ENCODE measurements at regions not wholly inside any gene's neighbourhood (a gene's known extent, or its start where the extent isn't known, plus 50 kb on each side); places are given as distances from the start of the nearest gene placed in this dataset.
"Not testable (repeated sequence)": the region's sequence is repeated elsewhere in the genome, so short reads cannot be mapped to it uniquely, and the experiment has no call there.

- Histone ChIP-seq H3K9me3 (ENCODE audit: control insufficient read depth in 2 of 2, insufficient read depth in 1 of 2, low read length in 1 of 2) (peaks cover 1 to 11% of the 10 kb centered on the region in 2 donors), H3K36me3 (ENCODE audit: control insufficient read depth in 2 of 2, insufficient read depth in 2 of 2, low read length in 1 of 2) (no peaks in the 10 kb centered on the region), H3K27me3 (ENCODE audit: control insufficient read depth in 2 of 2, insufficient read depth in 1 of 2, low read length in 1 of 2) (no peaks in the 10 kb centered on the region), H3K4me1 (ENCODE audit: control insufficient read depth in 2 of 2, insufficient read depth in 2 of 2, low read length in 2 of 2) (no peaks in the 10 kb centered on the region), H3K4me3 (ENCODE audit: low read length in 2 of 2) (no peak overlapping the region), H3K27ac (ENCODE audit: low read depth in 1 of 2, low read length in 1 of 2) (no peak overlapping the region)
- 88% methylated on average over 5 of the region's 5 CpGs for WGBS
- DNase-seq (ENCODE audit: low read depth in 6 of 9, low spot score in 9 of 9): no peak
Observed at GRCh38 chr12:127981875-127982274, 285.1 kb upstream of the TMEM132C start.

- H3K27ac ChIP-seq (ENCODE audit: low read depth in 1 of 2, low read length in 1 of 2); H3K4me1 ChIP-seq (ENCODE audit: control insufficient read depth in 2 of 2, insufficient read depth in 2 of 2, low read length in 2 of 2); H3K36me3 ChIP-seq (ENCODE audit: control insufficient read depth in 2 of 2, insufficient read depth in 2 of 2, low read length in 1 of 2); H3K4me3 ChIP-seq (ENCODE audit: low read length in 2 of 2); DNase-seq (ENCODE audit: low read depth in 6 of 9, low spot score in 9 of 9); H3K9me3 ChIP-seq (ENCODE audit: control insufficient read depth in 2 of 2, insufficient read depth in 1 of 2, low read length in 1 of 2); H3K27me3 ChIP-seq (ENCODE audit: control insufficient read depth in 2 of 2, insufficient read depth in 1 of 2, low read length in 1 of 2): not testable (repeated sequence)
- 97% methylated on average over 50 of the region's 50 CpGs for WGBS
Observed at GRCh38 chr12:127983213-127983791, 283.7 kb upstream of the TMEM132C start.

GRCh38 chr12:127984386-127985055 lies 282.4 kb upstream of the TMEM132C start:
- no peak for DNase-seq (ENCODE audit: low read depth in 6 of 9, low spot score in 9 of 9)
- no peak overlapping the region for H3K27ac ChIP-seq (ENCODE audit: low read depth in 1 of 2, low read length in 1 of 2)
- no peaks in the 10 kb centered on the region for H3K27me3 ChIP-seq (ENCODE audit: control insufficient read depth in 2 of 2, insufficient read depth in 1 of 2, low read length in 1 of 2)
- WGBS: 93% methylated on average over 10 of the region's 10 CpGs
- H3K4me3 ChIP-seq (ENCODE audit: low read length in 2 of 2): no peak overlapping the region
- no peaks in the 10 kb centered on the region for H3K4me1 ChIP-seq (ENCODE audit: control insufficient read depth in 2 of 2, insufficient read depth in 2 of 2, low read length in 2 of 2)
- no peaks in the 10 kb centered on the region for H3K36me3 ChIP-seq (ENCODE audit: control insufficient read depth in 2 of 2, insufficient read depth in 2 of 2, low read length in 1 of 2)
- peaks cover 1 to 4% of the 10 kb centered on the region in 2 donors for H3K9me3 ChIP-seq (ENCODE audit: control insufficient read depth in 2 of 2, insufficient read depth in 1 of 2, low read length in 1 of 2)

- no peak for DNase-seq (ENCODE audit: low read depth in 6 of 9, low spot score in 9 of 9)
- Histone ChIP-seq H3K27me3 (ENCODE audit: control insufficient read depth in 2 of 2, insufficient read depth in 1 of 2, low read length in 1 of 2) (no peaks in the 10 kb centered on the region), H3K27ac (ENCODE audit: low read depth in 1 of 2, low read length in 1 of 2) (no peak overlapping the region), H3K4me3 (ENCODE audit: low read length in 2 of 2) (no peak overlapping the region), H3K4me1 (ENCODE audit: control insufficient read depth in 2 of 2, insufficient read depth in 2 of 2, low read length in 2 of 2) (no peaks in the 10 kb centered on the region), H3K36me3 (ENCODE audit: control insufficient read depth in 2 of 2, insufficient read depth in 2 of 2, low read length in 1 of 2) (no peaks in the 10 kb centered on the region), H3K9me3 (ENCODE audit: control insufficient read depth in 2 of 2, insufficient read depth in 1 of 2, low read length in 1 of 2) (peaks cover 1 to 4% of the 10 kb centered on the region in 2 donors)
- 92% methylated on average over 14 of the region's 14 CpGs for WGBS
Observed at GRCh38 chr12:127987199-127987901, 279.6 kb upstream of the TMEM132C start.

GRCh38 chr12:127991485-127991884 lies 275.5 kb upstream of the TMEM132C start:
- Histone ChIP-seq H3K36me3 (ENCODE audit: control insufficient read depth in 2 of 2, insufficient read depth in 2 of 2, low read length in 1 of 2) (no peaks in the 10 kb centered on the region), H3K4me1 (ENCODE audit: control insufficient read depth in 2 of 2, insufficient read depth in 2 of 2, low read length in 2 of 2) (no peaks in the 10 kb centered on the region), H3K4me3 (ENCODE audit: low read length in 2 of 2) (no peak overlapping the region), H3K27me3 (ENCODE audit: control insufficient read depth in 2 of 2, insufficient read depth in 1 of 2, low read length in 1 of 2) (no peaks in the 10 kb centered on the region), H3K9me3 (ENCODE audit: control insufficient read depth in 2 of 2, insufficient read depth in 1 of 2, low read length in 1 of 2) (no peaks in the 10 kb centered on the region), H3K27ac (ENCODE audit: low read depth in 1 of 2, low read length in 1 of 2) (no peak overlapping the region)
- WGBS: 95% methylated on average over 6 of the region's 6 CpGs
- no peak for DNase-seq (ENCODE audit: low read depth in 6 of 9, low spot score in 9 of 9)

GRCh38 chr12:127998988-127999387 lies 268.0 kb upstream of the TMEM132C start:
- no peak for DNase-seq (ENCODE audit: low read depth in 6 of 9, low spot score in 9 of 9)
- no peak overlapping the region for H3K4me3 ChIP-seq (ENCODE audit: low read length in 2 of 2)
- no peaks in the 10 kb centered on the region for H3K9me3 ChIP-seq (ENCODE audit: control insufficient read depth in 2 of 2, insufficient read depth in 1 of 2, low read length in 1 of 2)
- H3K27ac ChIP-seq (ENCODE audit: low read depth in 1 of 2, low read length in 1 of 2): no peak overlapping the region
- no peaks in the 10 kb centered on the region for H3K4me1 ChIP-seq (ENCODE audit: control insufficient read depth in 2 of 2, insufficient read depth in 2 of 2, low read length in 2 of 2)
- 93% methylated on average over 4 of the region's 4 CpGs for WGBS
- no peaks in the 10 kb centered on the region for H3K36me3 ChIP-seq (ENCODE audit: control insufficient read depth in 2 of 2, insufficient read depth in 2 of 2, low read length in 1 of 2)
- H3K27me3 ChIP-seq (ENCODE audit: control insufficient read depth in 2 of 2, insufficient read depth in 1 of 2, low read length in 1 of 2): no peaks in the 10 kb centered on the region

GRCh38 chr12:128004383-128004938 lies 262.5 kb upstream of the TMEM132C start:
- Histone ChIP-seq H3K9me3 (ENCODE audit: control insufficient read depth in 2 of 2, insufficient read depth in 1 of 2, low read length in 1 of 2) (no peaks in the 10 kb centered on the region), H3K36me3 (ENCODE audit: control insufficient read depth in 2 of 2, insufficient read depth in 2 of 2, low read length in 1 of 2) (no peaks in the 10 kb centered on the region), H3K4me1 (ENCODE audit: control insufficient read depth in 2 of 2, insufficient read depth in 2 of 2, low read length in 2 of 2) (no peaks in the 10 kb centered on the region), H3K27ac (ENCODE audit: low read depth in 1 of 2, low read length in 1 of 2) (no peak overlapping the region), H3K27me3 (ENCODE audit: control insufficient read depth in 2 of 2, insufficient read depth in 1 of 2, low read length in 1 of 2) (no peaks in the 10 kb centered on the region), H3K4me3 (ENCODE audit: low read length in 2 of 2) (no peak overlapping the region)
- 92% methylated on average over 17 of the region's 17 CpGs for WGBS
- no peak for DNase-seq (ENCODE audit: low read depth in 6 of 9, low spot score in 9 of 9)

GRCh38 chr12:128007250-128007649 lies 259.7 kb upstream of the TMEM132C start:
- Histone ChIP-seq H3K4me1 (ENCODE audit: control insufficient read depth in 2 of 2, insufficient read depth in 2 of 2, low read length in 2 of 2) (no peaks in the 10 kb centered on the region), H3K27ac (ENCODE audit: low read depth in 1 of 2, low read length in 1 of 2) (no peak overlapping the region), H3K27me3 (ENCODE audit: control insufficient read depth in 2 of 2, insufficient read depth in 1 of 2, low read length in 1 of 2) (no peaks in the 10 kb centered on the region), H3K9me3 (ENCODE audit: control insufficient read depth in 2 of 2, insufficient read depth in 1 of 2, low read length in 1 of 2) (no peaks in the 10 kb centered on the region), H3K36me3 (ENCODE audit: control insufficient read depth in 2 of 2, insufficient read depth in 2 of 2, low read length in 1 of 2) (no peaks in the 10 kb centered on the region), H3K4me3 (ENCODE audit: low read length in 2 of 2) (no peak overlapping the region)
- WGBS: 13% methylated on average over 4 of the region's 4 CpGs
- no peak for DNase-seq (ENCODE audit: low read depth in 6 of 9, low spot score in 9 of 9)

- DNase-seq (ENCODE audit: low read depth in 6 of 9, low spot score in 9 of 9): no peak
- Histone ChIP-seq H3K9me3 (ENCODE audit: control insufficient read depth in 2 of 2, insufficient read depth in 1 of 2, low read length in 1 of 2) (no peaks in the 10 kb centered on the region), H3K4me3 (ENCODE audit: low read length in 2 of 2) (no peak overlapping the region), H3K27ac (ENCODE audit: low read depth in 1 of 2, low read length in 1 of 2) (no peak overlapping the region), H3K4me1 (ENCODE audit: control insufficient read depth in 2 of 2, insufficient read depth in 2 of 2, low read length in 2 of 2) (no peaks in the 10 kb centered on the region), H3K36me3 (ENCODE audit: control insufficient read depth in 2 of 2, insufficient read depth in 2 of 2, low read length in 1 of 2) (no peaks in the 10 kb centered on the region), H3K27me3 (ENCODE audit: control insufficient read depth in 2 of 2, insufficient read depth in 1 of 2, low read length in 1 of 2) (no peaks in the 10 kb centered on the region)
- 75% methylated on average over 3 of the region's 3 CpGs for WGBS
Observed at GRCh38 chr12:128008341-128008740, 258.6 kb upstream of the TMEM132C start.
